HG03025 (cell line): ENCODE measurements at regions not wholly inside any gene's neighbourhood (a gene's known extent, or its start where the extent isn't known, plus 50 kb on each side); places are given as distances from the start of the nearest gene placed in this dataset.
A peak's percentile ranks its signal among the peaks of the same experiment; 100 is the strongest.

Source experiments
- ATAC-seq: cut with Tn5 transposase; IDR thresholded peaks from one replicate; pipeline ENCODE4 v1.9.1; 2021; ENCODE audit warnings: mild to moderate bottlenecking, moderate library complexity; ENCODE audit not compliant: unreplicated experiment, low FRiP score

DNA sequence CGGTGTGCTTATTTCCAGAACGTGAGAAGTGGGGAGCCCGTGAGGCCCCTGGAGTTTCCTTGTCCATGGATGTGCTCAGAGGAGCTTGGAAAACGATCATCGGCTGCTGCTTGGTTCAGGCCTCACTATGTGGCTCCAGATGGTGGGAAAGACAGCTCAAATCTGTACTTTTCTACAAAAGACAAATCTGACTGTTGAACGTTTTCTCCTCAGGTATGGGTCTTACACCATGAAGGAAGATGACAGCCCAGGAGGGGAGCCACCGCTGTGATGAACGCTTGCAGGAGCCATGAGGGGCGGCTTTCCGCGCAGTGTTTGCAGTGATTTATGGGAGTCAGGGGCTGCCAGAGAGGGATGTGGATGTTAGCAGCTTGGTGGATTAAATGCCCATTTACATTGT lies 109.4 kb upstream of the E2F8 start:
- ATAC-seq = no peak

DNA sequence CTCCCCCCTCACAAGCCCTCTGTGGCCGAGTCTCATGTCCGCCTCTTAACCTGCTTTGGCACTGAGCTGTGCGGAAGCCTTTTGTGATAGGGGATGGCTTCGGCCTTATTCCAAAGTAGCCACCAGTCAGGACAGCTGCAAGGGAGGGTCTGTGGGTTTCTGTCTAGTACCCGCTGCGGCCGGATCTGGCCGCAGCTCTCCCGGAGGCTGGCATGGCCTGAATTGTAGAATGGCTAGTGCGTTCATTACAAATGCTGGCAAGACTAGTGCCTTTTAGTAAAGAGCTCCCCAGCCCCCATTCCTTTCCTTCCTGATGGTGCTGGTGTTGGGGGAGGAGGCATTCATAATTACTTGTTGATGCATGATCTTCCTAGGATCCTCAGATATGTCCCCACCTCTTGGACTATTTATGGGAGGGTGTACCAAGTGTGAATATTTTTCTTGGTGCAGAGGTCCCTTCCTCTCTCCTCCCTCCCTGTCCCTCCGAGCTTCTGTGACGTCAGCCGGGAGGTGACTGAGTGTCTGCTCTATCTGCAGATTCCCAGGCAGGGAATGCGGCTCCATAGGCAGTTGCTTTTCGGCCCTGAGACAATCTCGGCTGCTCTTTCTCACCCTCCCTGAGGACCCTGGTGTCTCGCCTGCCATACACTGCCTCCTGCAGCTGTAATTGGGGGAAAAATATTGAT lies 108.7 kb upstream of the E2F8 start:
- no peak for ATAC-seq

DNA sequence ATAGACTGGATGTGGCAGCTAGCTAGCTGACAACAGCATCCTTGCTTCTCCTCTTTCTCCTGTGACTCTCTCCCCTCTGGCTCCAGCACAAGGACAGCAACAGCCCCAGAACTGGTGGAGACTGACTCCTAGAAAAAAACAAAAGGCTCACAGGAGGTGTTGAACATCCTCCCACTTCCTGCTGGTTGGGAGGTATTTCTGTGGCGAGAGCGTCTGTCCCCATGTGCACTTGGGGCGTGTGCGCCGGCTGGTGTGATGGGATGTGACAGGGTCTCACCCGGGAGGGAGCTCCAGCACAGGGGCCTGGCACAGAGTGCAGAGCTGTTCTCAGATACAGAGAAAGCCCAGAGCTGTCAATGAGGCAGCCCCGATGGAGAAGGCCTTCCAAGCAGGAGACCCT lies 107.2 kb upstream of the E2F8 start:
- ATAC-seq = no peak

DNA sequence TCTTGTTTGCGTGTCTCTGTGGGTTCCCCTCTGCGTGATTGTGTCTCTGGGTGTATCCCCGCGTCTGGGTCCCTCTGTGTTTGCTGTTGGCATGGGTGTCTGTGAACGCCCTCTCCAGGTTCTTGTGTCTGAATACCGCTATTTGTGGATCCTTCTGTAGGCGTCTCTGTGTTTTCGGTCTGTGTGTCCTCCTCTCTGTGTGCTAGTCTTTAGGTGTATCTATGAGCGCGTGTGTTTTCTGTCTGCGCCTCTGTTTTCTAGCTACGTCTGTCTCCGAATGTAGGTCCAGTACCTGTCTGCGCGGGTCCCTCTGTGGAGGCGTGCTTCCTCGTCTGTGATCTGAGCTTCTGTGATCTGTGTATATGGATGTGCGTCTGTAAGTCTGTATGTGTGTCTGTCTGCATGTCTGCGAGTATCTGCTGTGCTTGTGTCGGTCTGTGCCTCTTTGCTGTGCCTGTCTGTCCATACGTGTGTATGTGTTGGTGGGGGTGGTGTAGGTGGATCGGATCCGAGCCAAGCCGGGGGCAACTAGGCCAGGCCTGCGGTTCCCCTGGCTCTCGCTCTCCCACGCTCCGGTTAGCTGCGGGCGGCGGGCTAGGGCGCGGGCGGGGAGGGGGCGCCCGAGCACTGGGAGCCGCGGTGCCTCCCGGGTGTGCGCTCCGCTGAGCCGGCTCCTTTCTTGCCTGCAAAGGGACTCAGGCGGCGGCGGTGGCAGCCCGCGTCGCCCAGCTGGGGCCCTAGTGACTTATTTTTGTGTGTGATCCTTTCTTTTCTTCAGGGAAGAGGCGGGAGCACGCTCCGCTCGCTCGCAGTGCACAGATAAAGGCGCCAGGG lies 105.3 kb upstream of the E2F8 start:
- peak; percentile 59 for ATAC-seq

DNA sequence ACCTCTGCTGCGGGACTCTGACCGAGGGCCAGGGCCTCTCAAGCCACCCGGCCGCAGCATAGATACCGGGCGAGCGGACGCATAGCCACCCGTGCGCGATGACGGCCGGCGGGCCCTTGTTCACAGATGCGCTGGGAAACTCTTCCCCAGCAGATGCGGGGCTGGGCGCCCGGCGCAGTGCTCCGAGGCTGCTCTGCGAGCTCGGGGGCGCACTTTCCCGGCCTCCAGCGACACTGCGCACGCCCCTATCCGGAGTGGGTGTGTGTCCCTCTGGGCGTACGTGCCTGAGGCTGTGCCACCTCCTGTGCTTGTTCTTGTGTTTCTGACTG lies 104.7 kb upstream of the E2F8 start:
- ATAC-seq = peak; percentile 44

DNA sequence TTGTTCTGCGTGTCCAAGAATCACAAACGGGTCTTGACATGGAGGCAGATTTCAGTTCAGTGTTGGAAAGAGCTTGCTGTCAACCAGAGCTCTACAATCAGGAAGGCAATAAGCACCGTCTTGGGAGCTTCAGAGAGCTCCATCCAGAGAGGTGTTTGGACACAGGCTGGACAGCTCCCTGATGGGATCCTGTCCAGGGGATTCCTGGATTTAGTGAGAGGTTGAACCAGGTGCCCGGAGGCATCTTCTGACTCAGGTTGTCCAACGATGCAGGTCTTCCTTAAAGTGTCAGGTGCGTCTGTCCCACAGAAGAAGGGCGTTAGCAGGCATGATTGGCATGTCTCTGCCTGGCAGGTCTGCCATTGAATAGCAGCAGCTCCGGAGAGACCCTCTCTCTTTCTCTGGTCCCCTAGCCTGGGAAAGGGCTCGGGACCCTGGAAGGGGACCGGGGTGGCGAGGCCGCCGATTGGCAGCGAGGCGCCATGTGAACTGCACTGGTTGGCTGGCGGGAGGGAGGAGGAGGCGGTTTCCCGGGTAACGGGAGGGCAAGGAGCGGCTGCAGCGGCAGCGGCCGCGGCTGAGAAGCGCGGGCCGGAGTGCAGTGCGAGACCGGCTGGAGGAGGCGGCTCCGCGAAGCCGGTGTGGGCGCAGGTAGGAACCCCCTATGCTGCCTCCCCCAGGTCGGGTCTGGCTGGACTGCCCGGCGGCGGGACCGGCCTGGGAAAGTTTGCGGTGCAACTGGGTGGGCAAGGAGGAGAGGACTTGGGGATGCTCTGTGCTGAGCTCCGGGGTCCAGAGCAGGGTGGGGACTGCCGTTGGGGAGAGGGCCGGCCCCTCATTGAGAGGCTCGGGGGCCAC lies 104.1 kb upstream of the E2F8 start:
- ATAC-seq = peak; percentile 49

DNA sequence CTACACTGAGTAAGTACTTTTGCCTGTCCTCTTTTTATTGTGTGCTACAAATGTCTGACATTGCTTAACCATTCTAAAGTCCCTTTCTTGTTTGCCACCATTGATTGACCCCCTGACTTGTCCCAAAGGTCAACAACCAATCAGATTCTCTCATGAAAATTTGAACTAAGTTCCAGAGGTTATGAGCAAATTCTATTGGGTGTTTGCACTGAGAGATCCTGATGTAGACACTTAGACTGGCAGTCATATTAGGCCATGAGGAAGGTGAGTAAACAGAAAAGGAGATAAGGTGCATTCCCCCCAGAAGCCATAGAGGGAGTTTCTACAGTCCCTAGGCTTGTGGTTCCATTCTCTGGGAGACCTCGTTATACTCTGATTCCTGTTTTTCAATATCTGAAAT lies 101.3 kb upstream of the E2F8 start:
- ATAC-seq = no peak

DNA sequence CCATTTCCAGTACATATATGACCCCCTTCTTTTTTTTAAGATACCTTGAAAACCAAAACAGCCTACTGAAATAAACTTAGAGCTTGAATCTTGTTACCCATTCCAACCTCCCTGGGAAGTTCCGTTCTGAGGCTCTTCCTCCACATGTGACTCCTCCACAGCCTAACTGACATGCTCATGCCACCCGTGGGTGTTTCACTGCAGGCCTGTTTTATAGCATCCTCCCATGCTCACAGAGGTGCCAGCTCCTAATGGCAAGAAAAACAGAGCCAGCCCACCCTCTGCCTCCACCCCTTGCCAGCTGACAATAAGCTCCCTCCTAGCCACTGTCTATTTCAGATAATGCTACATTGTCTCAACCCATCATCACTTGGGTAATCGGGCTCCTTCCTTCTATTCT lies 97.6 kb upstream of the E2F8 start:
- ATAC-seq = no peak

DNA sequence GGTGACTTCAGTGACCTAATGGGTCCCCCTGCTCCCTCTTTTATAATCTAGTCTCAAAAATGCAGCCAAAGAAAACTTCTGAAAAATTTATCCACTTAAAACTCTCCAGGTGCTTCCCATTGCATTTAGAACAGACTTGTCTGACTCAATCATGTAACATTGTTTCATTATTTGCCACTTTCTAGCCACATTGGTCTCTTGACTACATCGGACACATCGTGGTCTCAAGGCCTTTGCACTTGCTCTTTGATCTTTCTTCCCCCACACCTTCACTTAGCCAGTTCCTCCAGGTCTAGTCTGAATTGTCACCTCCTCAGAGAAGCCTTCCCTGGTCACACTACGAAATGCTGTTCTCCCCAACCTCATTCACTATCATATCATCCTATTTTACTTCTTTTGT lies 97.0 kb upstream of the E2F8 start:
- ATAC-seq = no peak

DNA sequence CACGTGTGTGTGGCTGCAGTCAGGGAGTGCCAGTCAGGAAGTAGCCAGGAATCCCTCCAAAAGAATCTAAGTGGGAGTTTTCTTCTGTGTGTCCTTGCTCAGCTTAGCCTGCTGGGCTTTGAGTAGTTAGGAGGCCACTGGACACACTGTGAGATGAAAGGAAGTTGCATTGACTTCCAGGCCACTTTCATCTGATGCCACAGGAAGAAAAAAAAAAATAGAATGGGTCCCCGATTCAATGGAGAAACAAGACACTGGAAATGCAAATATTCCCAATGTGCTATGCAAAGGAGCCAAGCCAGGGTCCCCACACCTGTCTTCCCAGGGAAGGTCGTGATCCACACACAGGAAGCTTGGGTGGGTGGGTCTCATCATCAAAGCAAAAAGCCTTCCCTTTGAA lies 95.6 kb upstream of the E2F8 start:
- no peak for ATAC-seq

DNA sequence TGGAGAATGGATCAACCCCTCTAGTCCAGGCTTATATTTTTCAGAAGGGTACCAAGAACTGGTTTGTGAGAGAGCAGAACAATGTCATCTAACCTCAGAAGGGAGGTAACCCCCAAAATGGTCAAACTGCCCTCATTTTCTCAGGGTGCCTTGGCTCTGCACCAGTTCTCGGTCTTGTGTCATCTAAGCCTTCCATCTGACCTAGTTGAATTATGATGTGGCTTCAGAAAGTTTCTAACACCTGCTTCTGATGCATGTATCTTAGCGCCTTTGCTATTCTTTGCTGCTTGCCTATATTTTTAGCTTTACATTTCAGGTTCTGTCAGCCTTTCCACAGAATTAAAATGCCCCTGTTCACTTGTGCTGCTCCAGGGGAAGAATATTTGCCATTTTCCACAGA lies 91.7 kb upstream of the E2F8 start:
- peak; percentile 89 for ATAC-seq

DNA sequence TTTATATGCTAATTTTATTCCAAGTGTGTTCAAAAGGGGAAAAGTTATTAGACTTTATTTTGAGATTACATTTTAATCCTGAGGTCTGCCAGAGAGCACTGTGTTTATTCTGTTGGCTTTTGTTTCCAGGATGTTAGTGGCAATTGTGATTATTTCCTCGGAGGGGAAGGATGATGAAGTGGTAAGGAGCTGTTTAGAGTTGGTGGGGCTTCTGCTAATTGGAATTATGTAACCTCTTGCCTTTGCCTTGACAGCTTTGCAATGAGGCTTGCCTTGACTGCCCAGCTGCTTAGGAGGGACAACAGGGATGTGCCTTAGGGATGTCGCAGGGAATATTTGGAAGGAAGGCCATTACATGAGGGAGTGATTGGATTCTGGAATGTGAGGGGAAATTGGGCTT lies 89.7 kb upstream of the E2F8 start:
- no peak for ATAC-seq

DNA sequence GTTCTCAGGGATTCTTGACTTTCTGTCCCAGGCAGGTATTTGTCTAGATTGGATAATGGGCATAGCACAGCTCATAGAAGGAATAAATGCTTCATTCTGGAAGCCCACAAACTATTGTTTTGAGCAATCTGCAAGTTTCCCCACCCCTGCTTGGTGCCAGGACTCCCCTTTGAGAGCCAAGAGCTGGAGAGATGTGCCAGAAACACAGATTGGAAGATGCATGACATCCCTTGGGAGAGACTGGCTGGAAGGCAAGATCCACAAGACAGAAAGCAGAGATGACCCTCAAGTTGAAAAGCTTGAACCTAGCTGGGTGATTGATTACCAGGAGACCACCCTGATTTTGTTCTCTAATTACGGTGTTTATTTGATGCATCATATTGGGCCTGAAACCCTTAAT lies 89.2 kb upstream of the E2F8 start:
- ATAC-seq = no peak

DNA sequence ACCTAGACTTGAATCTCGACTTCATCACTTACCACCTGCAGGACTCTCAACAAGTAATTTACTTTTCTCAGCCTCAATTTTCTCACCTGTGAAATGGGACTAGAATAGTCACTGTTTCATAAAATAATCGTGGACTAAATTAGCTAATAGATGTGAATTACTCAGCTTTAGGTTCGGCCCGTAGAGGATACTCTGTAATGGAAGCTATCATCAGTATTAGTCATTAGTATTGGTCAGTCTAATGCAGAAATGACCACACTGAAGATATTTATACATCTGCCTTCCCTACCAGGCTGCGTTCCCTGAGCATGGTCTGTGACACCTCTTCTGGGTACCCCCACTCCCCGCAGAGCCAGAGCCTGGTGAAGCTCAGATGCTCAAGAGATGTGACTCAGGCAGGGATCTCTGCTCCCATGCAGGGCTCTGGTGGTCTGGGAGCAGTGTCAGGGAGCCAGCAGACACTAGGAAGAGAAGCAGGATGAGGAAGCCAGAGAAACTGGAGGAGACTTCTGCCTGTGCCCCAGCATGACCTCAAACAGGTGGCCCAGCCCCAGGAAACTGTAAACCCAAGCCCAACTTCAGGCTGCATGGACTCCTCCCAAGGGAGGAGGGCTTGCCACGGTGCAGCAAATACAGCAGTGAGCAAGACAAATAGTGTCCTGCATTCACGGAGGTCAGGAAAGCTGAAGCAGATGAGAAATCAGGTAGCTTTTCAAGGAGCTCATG lies 88.0 kb upstream of the E2F8 start:
- no peak for ATAC-seq

DNA sequence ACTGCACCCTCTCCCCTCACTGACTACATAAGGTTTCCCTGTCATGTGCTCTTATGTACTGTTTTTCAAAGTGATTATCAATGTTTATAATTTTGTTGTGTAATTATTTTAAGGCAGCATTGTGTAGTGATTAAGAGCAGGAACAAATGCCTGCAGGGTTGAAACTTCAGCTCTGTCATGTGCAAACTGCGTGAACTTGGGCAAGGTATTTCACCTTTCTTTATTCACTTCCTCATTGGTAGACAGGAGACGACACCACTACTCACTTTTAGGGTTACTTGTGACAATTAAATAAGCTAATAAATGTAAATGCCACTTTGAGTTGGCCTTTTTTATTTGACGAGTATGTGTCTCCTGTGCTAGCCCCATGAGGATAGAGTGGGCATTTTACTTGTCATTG lies 86.5 kb upstream of the E2F8 start:
- no peak for ATAC-seq

DNA sequence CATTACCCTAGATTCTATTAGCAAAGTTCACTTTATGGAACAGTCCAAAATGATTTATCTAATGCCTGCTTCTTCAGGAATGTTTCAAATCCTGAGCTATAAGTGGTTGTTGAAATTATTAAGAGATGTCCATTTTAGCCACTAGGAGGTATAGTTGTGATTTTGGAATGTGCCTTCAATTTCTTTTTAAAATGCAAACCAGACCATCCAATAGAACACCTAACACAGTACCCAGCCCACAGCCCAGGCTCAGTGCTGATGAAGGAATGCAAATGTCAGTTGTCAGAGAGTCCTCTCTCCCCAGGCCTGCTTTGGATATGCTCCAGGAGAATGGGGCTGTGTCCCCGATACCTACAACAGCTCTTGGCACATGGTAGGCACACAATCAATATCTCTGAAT lies 85.8 kb upstream of the E2F8 start:
- no peak for ATAC-seq

DNA sequence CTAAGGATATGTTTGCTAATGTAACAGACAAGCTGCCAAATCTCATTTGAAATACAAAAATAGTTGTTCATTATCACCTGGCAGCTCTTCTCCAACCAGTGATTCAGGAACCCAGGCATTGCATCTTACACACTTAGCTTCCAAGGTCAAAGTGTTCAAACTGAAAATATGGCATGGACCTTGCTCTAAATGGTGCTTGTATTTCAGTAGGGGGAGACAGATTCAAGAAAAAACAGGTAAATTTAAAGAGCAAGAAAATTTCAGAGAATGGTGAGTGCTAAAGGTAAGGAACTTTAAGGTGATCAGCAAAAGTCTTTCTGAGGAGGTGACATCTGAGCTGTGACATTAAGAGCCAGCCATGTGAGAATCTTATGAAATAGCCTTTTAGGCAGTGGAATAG lies 82.8 kb upstream of the E2F8 start:
- no peak for ATAC-seq

DNA sequence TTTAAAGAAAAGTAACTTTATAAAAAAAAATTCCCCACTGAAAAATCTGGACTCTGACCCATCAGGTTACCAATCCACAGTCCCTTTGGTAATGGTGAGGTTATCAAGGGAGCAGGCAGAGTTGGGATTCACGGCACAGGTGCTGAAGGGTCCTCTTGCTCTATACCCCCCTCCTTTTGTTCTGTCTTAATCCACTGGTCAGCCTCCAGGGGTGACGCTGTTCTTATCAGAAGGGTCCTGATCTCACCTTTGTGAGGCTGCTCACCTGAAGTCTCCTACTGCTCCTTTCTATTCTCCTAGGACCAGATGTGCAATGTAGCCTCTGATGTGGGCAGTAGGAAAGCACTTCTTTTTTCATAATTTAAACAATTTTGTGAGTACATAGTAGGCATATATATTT lies 80.6 kb upstream of the E2F8 start:
- no peak for ATAC-seq

DNA sequence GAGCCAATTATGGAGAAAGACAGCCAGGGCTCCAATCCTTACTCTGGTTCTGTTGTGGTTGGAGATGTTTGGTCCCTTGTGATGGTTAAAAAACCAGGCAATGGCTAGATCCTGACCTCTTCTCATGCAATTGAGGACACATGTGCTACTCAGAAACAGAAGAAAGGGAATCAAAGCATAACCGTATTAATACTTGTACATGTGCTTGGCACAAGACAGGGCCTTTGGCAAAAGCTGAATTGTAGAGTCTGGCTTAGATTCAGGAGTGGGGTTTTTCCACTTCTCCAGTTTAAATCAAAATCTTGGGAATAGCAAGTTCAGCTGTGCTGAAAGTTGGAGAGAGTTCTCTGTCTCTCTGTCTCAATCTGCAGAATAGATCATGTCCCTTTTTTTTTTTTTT lies 80.1 kb upstream of the E2F8 start:
- ATAC-seq = no peak

DNA sequence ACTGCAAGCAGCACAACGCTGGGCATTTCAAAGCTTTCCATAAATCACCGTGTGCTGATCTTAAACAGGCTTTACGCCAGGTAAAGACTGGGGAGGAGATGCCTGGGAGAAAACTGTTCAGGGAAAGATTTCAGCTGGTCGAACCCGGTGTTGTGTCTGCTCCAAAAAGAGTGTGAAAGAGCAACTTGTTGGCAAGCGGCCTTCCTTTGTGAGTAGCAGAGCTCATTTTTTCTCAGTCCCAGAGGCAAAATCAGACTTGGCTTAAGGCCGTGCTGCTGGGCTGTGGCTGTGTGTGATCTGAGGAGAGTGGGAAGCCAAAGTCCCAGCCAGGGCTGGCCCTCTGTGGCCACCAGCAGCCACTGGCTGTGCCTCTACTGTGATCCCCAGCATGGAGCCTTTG lies 75.7 kb upstream of the E2F8 start:
- ATAC-seq = no peak

DNA sequence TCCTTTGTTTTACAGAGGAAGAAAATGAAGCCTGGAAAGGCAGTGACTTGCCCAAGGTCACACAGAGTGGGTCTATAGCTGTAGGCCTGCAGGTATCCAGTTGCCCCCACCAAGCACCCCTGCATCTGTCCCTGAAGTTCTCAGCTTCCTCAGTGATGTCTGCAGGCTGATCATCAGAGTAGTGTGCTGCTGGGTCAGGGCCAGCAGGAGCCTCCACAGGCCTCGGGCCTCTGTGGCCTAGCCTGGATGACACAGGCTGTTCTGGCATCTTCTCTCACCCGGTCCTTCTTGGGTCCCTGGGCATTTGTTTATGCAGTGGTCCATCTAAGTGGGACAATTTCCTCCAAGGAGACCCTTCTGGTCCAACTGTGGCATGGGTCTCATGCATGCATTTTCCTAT lies 74.8 kb upstream of the E2F8 start:
- no peak for ATAC-seq
